ENCODE measurements at regions not wholly inside any gene's neighbourhood (a gene's known extent, or its start where the extent isn't known, plus 50 kb on each side); places are given as distances from the start of the nearest gene placed in this dataset.

- TF ChIP-seq POLR2AphosphoS5 (IDR thresholded peaks at IDR 0.05; ENCODE audit: control insufficient read depth, insufficient read depth, low read depth, low read length) = no peak
- TF ChIP-seq MCM2 (IDR thresholded peaks at IDR 0.05; ENCODE audit: low read depth) = no peak
- no peak for TF ChIP-seq RAD21 (CRISPR knock-in tag; conservative IDR thresholded peaks at IDR 0.05 in 1 of 2, IDR thresholded peaks at IDR 0.05 in 1 of 2)
- no peak for TF ChIP-seq FOXM1 (IDR thresholded peaks at IDR 0.05; ENCODE audit: low read depth)
- TF ChIP-seq FOXM1 (CRISPR knock-in tag; IDR thresholded peaks at IDR 0.05; ENCODE audit: low read depth) = no peak
- TF ChIP-seq, protein P1, sequence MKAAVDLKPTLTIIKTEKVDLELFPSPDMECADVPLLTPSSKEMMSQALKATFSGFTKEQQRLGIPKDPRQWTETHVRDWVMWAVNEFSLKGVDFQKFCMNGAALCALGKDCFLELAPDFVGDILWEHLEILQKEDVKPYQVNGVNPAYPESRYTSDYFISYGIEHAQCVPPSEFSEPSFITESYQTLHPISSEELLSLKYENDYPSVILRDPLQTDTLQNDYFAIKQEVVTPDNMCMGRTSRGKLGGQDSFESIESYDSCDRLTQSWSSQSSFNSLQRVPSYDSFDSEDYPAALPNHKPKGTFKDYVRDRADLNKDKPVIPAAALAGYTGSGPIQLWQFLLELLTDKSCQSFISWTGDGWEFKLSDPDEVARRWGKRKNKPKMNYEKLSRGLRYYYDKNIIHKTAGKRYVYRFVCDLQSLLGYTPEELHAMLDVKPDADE (conservative IDR thresholded peaks at IDR 0.05; ENCODE audit: control insufficient read depth, low read depth, low read length) = no peak
- TF ChIP-seq ATF7 (IDR thresholded peaks at IDR 0.05) = no peak
- TF ChIP-seq ZNF507 (tag; conservative IDR thresholded peaks at IDR 0.05) = no peak
These were observed 301.4 kb downstream of the UACA start for GRCh38 chr15:70461992-70462391.
